Stimulated activated CD4-positive, alpha-beta T cell treated with anti-CD3 and anti-CD28 coated beads, Interleukin-2, amount 100 ng/mL, for 24 hours (primary cell): ENCODE measurements at regions not wholly inside any gene's neighbourhood (a gene's known extent, or its start where the extent isn't known, plus 50 kb on each side); places are given as distances from the start of the nearest gene placed in this dataset.

Experiments
- DNase-seq, 2 donors: peaks; one replicate each; pipeline ENCODE4 v3.0.0-alpha.2; 2020

- DNase-seq = no peak
These were observed 109.5 kb upstream of the MBNL2 start for GRCh38 chr13:97112446-97113152.

- no peak for DNase-seq
These were observed 108.7 kb upstream of the MBNL2 start for GRCh38 chr13:97113231-97114001.

DNA sequence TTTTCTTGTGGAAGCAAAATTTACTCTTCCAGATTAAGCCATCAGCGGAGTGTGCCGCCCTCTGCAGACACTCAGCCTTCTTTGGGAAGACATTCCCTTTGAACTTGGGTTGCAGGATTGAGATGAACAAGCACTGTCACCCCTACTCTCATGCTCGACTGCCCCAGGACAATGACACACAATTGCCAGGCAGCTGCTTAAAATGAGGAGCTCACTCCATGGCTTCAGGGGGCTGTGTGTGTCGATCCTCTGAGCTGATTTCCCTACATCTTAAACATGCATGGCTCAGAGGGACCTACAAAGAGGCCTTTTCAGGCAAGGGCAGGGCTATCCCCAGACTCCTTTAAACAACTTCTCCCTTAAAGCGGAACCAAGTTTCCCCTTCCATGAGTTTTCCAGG is 107.5 kb upstream of the MBNL2 start:
- no peak for DNase-seq

- no peak for DNase-seq
These were observed 105.4 kb upstream of the MBNL2 start for GRCh38 chr13:97116754-97117153.

GRCh38 chr13:97117388-97117910 is 104.7 kb upstream of the MBNL2 start:
- no peak for DNase-seq

DNA sequence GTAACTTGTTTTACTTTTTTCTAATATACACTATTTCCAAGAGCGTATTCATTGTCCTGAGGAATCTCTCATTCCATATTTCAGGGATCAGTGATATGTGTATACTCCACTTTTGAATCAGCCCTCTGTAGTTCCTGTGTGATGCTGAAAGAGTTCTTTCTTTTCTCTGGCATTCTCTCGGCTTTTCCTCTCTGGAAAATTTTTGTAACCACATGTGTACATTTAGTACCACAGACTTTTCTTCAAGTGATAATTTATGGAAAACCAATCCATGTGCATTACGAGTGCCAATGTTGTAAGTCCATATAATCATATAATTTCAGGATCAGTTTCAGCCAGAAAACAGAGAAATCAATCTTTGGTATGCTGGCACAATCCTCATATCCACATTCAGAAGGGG is 102.2 kb upstream of the MBNL2 start:
- no peak for DNase-seq

DNA sequence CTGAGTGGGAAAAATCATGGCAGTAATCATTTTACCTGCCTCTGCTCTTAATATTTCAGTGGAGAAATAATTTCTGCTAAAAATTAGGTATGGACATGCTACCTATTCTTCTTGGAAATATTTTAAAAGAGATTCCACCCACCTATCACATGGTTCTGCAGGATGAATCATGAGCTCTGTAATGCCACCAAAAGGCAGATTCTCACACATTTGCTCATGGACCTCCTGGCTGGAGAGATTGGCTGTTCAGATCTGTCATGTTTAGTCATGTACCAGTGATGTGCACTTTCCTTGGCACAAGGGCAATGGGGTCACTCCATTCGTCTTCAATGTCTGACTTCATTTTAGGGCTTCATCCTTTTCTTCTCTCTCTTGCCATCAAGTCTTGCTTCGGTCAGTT is 101.8 kb upstream of the MBNL2 start:
- DNase-seq = no peak

GRCh38 chr13:97120976-97121375 is 101.2 kb upstream of the MBNL2 start:
- DNase-seq = no peak

- no peak for DNase-seq
These were observed 100.2 kb upstream of the MBNL2 start for GRCh38 chr13:97121894-97122293.

DNA sequence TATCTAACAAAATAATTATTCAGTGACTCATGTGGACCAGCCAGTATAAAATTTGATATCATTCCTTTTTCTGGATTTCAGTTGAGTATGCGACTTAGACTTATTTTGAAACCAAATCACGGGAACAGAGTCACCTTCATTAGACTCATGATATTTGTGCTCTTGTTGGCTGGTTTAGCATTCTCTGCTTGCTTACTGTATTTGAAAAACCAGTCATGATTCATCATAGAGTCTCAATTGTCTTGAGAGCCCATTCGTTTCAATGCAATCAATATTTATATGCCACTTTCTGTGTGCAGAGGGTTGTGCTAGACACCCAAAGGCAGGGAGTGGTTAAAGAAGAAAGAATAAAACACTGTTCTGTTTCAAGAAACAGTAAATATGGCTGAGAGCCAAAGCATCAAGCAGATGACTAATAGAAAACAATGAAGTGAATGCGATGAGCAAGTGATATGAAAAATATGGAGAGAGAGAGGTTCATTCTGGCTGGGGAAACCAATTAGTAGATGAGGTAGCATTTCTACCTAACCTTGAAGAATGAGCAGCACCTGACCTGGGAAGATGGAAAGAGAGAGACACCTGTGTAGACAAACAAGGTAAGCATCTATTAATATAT is 99.6 kb upstream of the MBNL2 start:
- DNase-seq = no peak

- no peak for DNase-seq
These were observed 97.9 kb upstream of the MBNL2 start for GRCh38 chr13:97124206-97124605.

- peak; percentile 35 to 39 for DNase-seq
These were observed 97.0 kb upstream of the MBNL2 start for GRCh38 chr13:97124915-97125809.

DNA sequence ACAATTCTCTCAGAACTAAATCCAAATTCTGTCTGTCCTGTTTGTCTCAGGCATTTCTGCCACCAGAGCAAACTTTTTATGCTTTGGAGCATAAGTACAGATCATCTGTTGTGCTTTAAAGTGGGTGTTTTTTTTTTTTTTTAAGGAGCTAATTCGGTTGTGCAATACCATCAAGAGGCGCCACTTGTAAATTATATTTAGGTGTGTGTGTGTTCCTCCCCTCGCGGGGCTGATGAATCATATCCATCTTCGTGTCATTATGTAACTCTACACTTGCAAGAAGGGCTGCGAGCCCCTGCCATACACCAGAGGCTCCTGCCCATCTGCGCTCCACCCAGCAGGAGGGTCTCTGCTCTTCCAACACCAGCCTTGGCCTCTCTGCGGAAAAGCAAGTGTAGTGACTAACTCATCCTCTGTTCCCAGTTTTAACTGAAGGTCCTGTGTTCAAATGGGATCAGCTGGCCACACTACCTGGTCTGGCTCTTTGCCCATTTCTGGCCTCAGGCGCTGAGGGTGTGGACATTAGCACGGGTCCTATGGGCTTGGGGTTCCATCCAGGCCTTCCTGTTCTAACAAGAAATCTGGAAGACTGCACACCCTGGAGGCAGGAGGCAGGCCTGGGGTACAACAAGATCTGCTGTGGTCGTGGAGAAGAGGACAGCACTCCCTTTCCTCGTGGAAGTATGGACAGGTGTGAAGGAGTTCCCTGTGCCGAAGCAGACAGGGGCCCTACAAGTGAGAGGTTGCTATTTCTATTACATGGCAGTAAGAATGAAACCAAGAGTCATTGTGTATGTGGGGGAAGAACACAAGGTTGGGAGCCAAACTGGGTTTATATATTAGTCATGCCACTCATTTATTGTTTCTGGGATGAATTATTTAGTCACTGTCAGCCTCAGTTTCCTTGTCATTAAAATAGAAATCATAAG is 96.1 kb upstream of the MBNL2 start:
- peak in 1 of 2 donors; percentile 17 for DNase-seq

GRCh38 chr13:97127842-97128241 is 94.3 kb upstream of the MBNL2 start:
- no peak for DNase-seq

GRCh38 chr13:97130190-97130589 is 91.9 kb upstream of the MBNL2 start:
- DNase-seq = no peak

- no peak for DNase-seq
These were observed 90.7 kb upstream of the MBNL2 start for GRCh38 chr13:97131447-97131846.

GRCh38 chr13:97133554-97133953 is 88.6 kb upstream of the MBNL2 start:
- no peak for DNase-seq

- DNase-seq = no peak
These were observed 88.2 kb upstream of the MBNL2 start for GRCh38 chr13:97133955-97134354.

DNA sequence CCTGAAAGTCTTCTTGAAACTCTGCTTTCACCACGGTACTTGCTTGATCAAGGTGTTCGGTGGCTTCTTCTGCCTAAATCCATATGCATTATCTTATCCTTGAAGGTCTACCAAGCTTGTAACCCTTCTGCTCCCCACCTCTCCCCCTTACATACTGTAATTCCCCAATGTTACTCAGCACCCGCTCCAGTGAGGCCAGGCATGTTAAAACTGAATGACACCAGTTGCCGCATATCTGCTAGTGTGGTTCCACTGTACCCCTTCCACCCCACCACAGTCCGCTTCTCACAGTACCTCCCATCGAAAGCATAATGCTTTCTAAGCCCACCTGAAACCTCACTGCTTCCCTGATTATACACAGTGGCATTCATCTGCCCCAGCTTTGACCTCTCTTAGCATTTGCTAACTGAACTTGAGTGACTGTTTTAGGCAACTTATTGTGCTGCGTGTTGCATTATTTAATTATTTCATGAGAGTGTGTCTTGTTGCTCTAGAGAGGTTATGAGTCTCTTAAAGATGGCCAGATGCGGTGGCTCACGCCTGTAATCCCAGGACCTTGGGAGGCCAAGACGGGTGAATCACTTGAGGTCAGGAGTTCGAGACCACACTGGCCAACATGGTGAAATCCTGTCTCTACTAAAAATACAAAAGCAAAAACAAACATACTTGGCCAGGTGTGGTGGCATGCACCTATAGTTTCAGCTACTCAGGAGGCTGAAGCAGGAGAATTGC is 87.6 kb upstream of the MBNL2 start:
- DNase-seq = no peak

DNA sequence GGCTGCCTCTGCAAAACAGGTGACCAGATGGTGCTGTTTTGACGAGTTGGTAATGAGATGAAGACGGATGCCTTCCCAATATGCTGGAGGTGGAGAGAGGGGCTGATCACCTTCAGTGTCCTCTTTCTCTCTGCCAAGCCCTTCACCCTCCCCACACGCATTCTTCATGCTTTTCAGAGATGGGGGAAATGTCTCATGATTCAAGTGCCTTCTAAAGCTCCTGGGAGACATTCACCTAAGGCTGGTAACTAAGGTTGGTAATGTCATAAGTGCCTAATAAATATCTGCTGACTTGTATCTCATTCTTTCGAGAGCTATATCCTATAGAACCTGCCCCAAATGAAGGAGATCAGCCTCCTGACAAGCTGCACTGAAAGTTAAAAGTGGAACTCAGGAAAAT is 86.2 kb upstream of the MBNL2 start:
- no peak for DNase-seq

- DNase-seq = no peak
These were observed 85.7 kb upstream of the MBNL2 start for GRCh38 chr13:97136418-97136817.
